ENCODE measurements at regions not wholly inside any gene's neighbourhood (a gene's known extent, or its start where the extent isn't known, plus 50 kb on each side); places are given as distances from the start of the nearest gene placed in this dataset.
A peak's percentile ranks its signal among the peaks of the same experiment; 100 is the strongest.

GRCh38 chr2:60641811-60642788, 88.6 kb upstream of the BCL11A start:
- no peaks in the 10 kb centered on the region for H3K9me3 Mint-ChIP-seq
- no peak overlapping the region for H3K27ac Mint-ChIP-seq
- no peaks in the 10 kb centered on the region for H3K36me3 Mint-ChIP-seq
- no peak overlapping the region for H3K4me3 Mint-ChIP-seq
- H3K4me1 Mint-ChIP-seq (ENCODE audit: unreplicated experiment) = peaks cover 14% of the 10 kb centered on the region
- H3K27me3 Mint-ChIP-seq = peaks cover 15% of the 10 kb centered on the region
- peak; percentile 91 for TF ChIP-seq CTCF (conservative IDR thresholded peaks at IDR 0.05)
- no peak for DNase-seq (ENCODE audit: extremely low spot score, unreplicated experiment)

GRCh38 chr2:60643747-60644146, 90.3 kb upstream of the BCL11A start:
- Mint-ChIP-seq H3K9me3 (no peaks in the 10 kb centered on the region), H3K36me3 (no peaks in the 10 kb centered on the region), H3K27ac (no peak overlapping the region), H3K4me1 (ENCODE audit: unreplicated experiment) (peaks cover 14% of the 10 kb centered on the region), H3K27me3 (peaks cover 13% of the 10 kb centered on the region), H3K4me3 (no peak overlapping the region)
- DNase-seq (ENCODE audit: extremely low spot score, unreplicated experiment) = no peak
- no peak for TF ChIP-seq CTCF (conservative IDR thresholded peaks at IDR 0.05)

GRCh38 chr2:60644951-60645350, 91.5 kb upstream of the BCL11A start:
- H3K27ac Mint-ChIP-seq = no peak overlapping the region
- H3K9me3 Mint-ChIP-seq = no peaks in the 10 kb centered on the region
- no peak for TF ChIP-seq CTCF (conservative IDR thresholded peaks at IDR 0.05)
- H3K27me3 Mint-ChIP-seq = peaks cover 9% of the 10 kb centered on the region
- peaks cover 14% of the 10 kb centered on the region for H3K4me1 Mint-ChIP-seq (ENCODE audit: unreplicated experiment)
- H3K36me3 Mint-ChIP-seq = no peaks in the 10 kb centered on the region
- no peak for DNase-seq (ENCODE audit: extremely low spot score, unreplicated experiment)
- H3K4me3 Mint-ChIP-seq = no peak overlapping the region

- peaks cover 5% of the 10 kb centered on the region for H3K4me1 Mint-ChIP-seq (ENCODE audit: unreplicated experiment)
- H3K27ac Mint-ChIP-seq = no peak overlapping the region
- no peaks in the 10 kb centered on the region for H3K36me3 Mint-ChIP-seq
- peaks cover 16% of the 10 kb centered on the region for H3K27me3 Mint-ChIP-seq
- no peak overlapping the region for H3K4me3 Mint-ChIP-seq
- no peak for DNase-seq (ENCODE audit: extremely low spot score, unreplicated experiment)
- no peaks in the 10 kb centered on the region for H3K9me3 Mint-ChIP-seq
- TF ChIP-seq CTCF (conservative IDR thresholded peaks at IDR 0.05) = no peak
Observed at GRCh38 chr2:60648191-60648590, 94.7 kb upstream of the BCL11A start.

- Mint-ChIP-seq H3K4me3 (no peak overlapping the region), H3K4me1 (ENCODE audit: unreplicated experiment) (no peaks in the 10 kb centered on the region), H3K9me3 (no peaks in the 10 kb centered on the region), H3K27me3 (peaks cover 18% of the 10 kb centered on the region), H3K36me3 (no peaks in the 10 kb centered on the region), H3K27ac (no peak overlapping the region)
- no peak for TF ChIP-seq CTCF (conservative IDR thresholded peaks at IDR 0.05)
- DNase-seq (ENCODE audit: extremely low spot score, unreplicated experiment) = no peak
Observed at GRCh38 chr2:60649721-60650120, 96.3 kb upstream of the BCL11A start.

All from type B pancreatic cell (in vitro differentiated cells).